HG03457 (cell line): ENCODE measurements at regions not wholly inside any gene's neighbourhood (a gene's known extent, or its start where the extent isn't known, plus 50 kb on each side); places are given as distances from the start of the nearest gene placed in this dataset.
"Not testable (repeated sequence)": the region's sequence is repeated elsewhere in the genome, so short reads cannot be mapped to it uniquely, and the experiment has no call there.

Experiments
- ATAC-seq: cut with Tn5 transposase; IDR thresholded peaks from one replicate; pipeline ENCODE4 v1.9.1; 2021; ENCODE audit warnings: moderate number of reproducible peaks; ENCODE audit not compliant: unreplicated experiment

- no peak for ATAC-seq
These were observed 56.3 kb downstream of the FOXI3 start for GRCh38 chr2:88396209-88396608.

GRCh38 chr2:88377641-88377991 is 74.9 kb downstream of the FOXI3 start:
- ATAC-seq: no peak

GRCh38 chr2:88372042-88372441 is 80.5 kb downstream of the FOXI3 start:
- no peak for ATAC-seq

- not testable (repeated sequence) for ATAC-seq
These were observed 87.1 kb downstream of the FOXI3 start for GRCh38 chr2:88365408-88365807.

- ATAC-seq: no peak
These were observed 97.0 kb downstream of the FOXI3 start for GRCh38 chr2:88355486-88355885.

- no peak for ATAC-seq
These were observed 101.3 kb downstream of the FOXI3 start for GRCh38 chr2:88351249-88351601.

GRCh38 chr2:88350331-88351248 is 101.9 kb downstream of the FOXI3 start:
- no peak for ATAC-seq

- no peak for ATAC-seq
These were observed 106.7 kb downstream of the FOXI3 start for GRCh38 chr2:88345842-88346241.

- ATAC-seq: no peak
These were observed 109.7 kb downstream of the FOXI3 start for GRCh38 chr2:88342749-88343148.

GRCh38 chr2:88334418-88334817 is 118.1 kb downstream of the FOXI3 start:
- ATAC-seq: no peak

- ATAC-seq: no peak
These were observed 121.3 kb downstream of the FOXI3 start for GRCh38 chr2:88331239-88331638.

GRCh38 chr2:88329815-88330603 is 122.5 kb downstream of the FOXI3 start:
- ATAC-seq: peak; percentile 75

GRCh38 chr2:88321449-88322248 is 130.8 kb downstream of the FOXI3 start:
- no peak for ATAC-seq

- no peak for ATAC-seq
These were observed 132.3 kb downstream of the FOXI3 start for GRCh38 chr2:88320076-88320773.

- ATAC-seq: no peak
These were observed 133.6 kb downstream of the FOXI3 start for GRCh38 chr2:88318956-88319330.

GRCh38 chr2:88318071-88318955 is 134.2 kb downstream of the FOXI3 start:
- ATAC-seq: no peak

GRCh38 chr2:88310787-88311186 is 140.6 kb downstream of the THNSL2 start:
- ATAC-seq: no peak

GRCh38 chr2:88307817-88308216 is 137.7 kb downstream of the THNSL2 start:
- ATAC-seq: no peak

- no peak for ATAC-seq
These were observed 133.7 kb downstream of the THNSL2 start for GRCh38 chr2:88303865-88304264.

GRCh38 chr2:88296247-88296646 is 126.1 kb downstream of the THNSL2 start:
- no peak for ATAC-seq
